ENCODE measurements at regions not wholly inside any gene's neighbourhood (a gene's known extent, or its start where the extent isn't known, plus 50 kb on each side); places are given as distances from the start of the nearest gene placed in this dataset.

DNA sequence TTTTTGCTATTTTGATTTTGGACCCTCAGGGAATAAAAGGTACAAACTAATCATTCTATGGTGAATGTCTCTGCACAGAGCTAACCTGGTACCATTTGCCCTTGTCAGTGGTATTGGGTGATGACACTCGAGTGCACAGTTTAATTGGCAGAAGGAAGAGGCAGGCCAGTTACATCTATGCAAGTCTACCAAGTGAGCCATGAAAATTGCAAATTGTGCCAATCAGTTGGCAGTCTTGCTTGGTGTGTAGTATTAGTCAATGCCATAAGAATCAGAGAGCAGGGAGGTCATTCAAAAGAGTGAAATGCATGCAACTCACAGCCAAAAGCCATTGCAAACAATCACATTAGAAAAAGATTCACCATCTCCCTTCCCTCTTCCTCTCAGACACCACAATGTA is 479.6 kb downstream of the ADAMTS20 start (continued):
- TF ChIP-seq, protein P1, sequence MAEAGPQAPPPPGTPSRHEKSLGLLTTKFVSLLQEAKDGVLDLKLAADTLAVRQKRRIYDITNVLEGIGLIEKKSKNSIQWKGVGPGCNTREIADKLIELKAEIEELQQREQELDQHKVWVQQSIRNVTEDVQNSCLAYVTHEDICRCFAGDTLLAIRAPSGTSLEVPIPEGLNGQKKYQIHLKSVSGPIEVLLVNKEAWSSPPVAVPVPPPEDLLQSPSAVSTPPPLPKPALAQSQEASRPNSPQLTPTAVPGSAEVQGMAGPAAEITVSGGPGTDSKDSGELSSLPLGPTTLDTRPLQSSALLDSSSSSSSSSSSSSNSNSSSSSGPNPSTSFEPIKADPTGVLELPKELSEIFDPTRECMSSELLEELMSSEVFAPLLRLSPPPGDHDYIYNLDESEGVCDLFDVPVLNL (CRISPR knock-in tag; IDR thresholded peaks at IDR 0.05; ENCODE audit: borderline replicate concordance, low read depth) = no peak
- TF ChIP-seq, protein P2, sequence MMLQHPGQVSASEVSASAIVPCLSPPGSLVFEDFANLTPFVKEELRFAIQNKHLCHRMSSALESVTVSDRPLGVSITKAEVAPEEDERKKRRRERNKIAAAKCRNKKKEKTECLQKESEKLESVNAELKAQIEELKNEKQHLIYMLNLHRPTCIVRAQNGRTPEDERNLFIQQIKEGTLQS (CRISPR knock-in tag; conservative IDR thresholded peaks at IDR 0.05) = no peak
- TF ChIP-seq, protein P3, sequence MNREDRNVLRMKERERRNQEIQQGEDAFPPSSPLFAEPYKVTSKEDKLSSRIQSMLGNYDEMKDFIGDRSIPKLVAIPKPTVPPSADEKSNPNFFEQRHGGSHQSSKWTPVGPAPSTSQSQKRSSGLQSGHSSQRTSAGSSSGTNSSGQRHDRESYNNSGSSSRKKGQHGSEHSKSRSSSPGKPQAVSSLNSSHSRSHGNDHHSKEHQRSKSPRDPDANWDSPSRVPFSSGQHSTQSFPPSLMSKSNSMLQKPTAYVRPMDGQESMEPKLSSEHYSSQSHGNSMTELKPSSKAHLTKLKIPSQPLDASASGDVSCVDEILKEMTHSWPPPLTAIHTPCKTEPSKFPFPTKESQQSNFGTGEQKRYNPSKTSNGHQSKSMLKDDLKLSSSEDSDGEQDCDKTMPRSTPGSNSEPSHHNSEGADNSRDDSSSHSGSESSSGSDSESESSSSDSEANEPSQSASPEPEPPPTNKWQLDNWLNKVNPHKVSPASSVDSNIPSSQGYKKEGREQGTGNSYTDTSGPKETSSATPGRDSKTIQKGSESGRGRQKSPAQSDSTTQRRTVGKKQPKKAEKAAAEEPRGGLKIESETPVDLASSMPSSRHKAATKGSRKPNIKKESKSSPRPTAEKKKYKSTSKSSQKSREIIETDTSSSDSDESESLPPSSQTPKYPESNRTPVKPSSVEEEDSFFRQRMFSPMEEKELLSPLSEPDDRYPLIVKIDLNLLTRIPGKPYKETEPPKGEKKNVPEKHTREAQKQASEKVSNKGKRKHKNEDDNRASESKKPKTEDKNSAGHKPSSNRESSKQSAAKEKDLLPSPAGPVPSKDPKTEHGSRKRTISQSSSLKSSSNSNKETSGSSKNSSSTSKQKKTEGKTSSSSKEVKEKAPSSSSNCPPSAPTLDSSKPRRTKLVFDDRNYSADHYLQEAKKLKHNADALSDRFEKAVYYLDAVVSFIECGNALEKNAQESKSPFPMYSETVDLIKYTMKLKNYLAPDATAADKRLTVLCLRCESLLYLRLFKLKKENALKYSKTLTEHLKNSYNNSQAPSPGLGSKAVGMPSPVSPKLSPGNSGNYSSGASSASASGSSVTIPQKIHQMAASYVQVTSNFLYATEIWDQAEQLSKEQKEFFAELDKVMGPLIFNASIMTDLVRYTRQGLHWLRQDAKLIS (CRISPR knock-in tag; IDR thresholded peaks at IDR 0.05; ENCODE audit: borderline replicate concordance) = no peak
- TF ChIP-seq, protein P4, sequence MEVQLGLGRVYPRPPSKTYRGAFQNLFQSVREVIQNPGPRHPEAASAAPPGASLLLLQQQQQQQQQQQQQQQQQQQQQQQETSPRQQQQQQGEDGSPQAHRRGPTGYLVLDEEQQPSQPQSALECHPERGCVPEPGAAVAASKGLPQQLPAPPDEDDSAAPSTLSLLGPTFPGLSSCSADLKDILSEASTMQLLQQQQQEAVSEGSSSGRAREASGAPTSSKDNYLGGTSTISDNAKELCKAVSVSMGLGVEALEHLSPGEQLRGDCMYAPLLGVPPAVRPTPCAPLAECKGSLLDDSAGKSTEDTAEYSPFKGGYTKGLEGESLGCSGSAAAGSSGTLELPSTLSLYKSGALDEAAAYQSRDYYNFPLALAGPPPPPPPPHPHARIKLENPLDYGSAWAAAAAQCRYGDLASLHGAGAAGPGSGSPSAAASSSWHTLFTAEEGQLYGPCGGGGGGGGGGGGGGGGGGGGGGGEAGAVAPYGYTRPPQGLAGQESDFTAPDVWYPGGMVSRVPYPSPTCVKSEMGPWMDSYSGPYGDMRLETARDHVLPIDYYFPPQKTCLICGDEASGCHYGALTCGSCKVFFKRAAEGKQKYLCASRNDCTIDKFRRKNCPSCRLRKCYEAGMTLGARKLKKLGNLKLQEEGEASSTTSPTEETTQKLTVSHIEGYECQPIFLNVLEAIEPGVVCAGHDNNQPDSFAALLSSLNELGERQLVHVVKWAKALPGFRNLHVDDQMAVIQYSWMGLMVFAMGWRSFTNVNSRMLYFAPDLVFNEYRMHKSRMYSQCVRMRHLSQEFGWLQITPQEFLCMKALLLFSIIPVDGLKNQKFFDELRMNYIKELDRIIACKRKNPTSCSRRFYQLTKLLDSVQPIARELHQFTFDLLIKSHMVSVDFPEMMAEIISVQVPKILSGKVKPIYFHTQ (CRISPR knock-in tag; IDR thresholded peaks at IDR 0.05) = no peak
- TF ChIP-seq HMGA2 (CRISPR knock-in tag; IDR thresholded peaks at IDR 0.05) (no peak), ZNF671 (CRISPR knock-in tag; IDR thresholded peaks at IDR 0.05) (no peak), JAZF1 (CRISPR knock-in tag; IDR thresholded peaks at IDR 0.05) (no peak), TEAD4 (CRISPR knock-in tag; IDR thresholded peaks at IDR 0.05) (no peak), JUN (CRISPR knock-in tag; IDR thresholded peaks at IDR 0.05) (no peak), OVOL2 (CRISPR knock-in tag; IDR thresholded peaks at IDR 0.05; ENCODE audit: borderline replicate concordance) (no peak), GABPB1 (CRISPR knock-in tag; IDR thresholded peaks at IDR 0.05) (no peak), FOXP1 (CRISPR knock-in tag; IDR thresholded peaks at IDR 0.05; ENCODE audit: borderline replicate concordance) (no peak)
- TF ChIP-seq, protein P5, sequence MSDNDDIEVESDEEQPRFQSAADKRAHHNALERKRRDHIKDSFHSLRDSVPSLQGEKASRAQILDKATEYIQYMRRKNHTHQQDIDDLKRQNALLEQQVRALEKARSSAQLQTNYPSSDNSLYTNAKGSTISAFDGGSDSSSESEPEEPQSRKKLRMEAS (CRISPR knock-in tag; IDR thresholded peaks at IDR 0.05) = no peak
- TF ChIP-seq, protein P6, sequence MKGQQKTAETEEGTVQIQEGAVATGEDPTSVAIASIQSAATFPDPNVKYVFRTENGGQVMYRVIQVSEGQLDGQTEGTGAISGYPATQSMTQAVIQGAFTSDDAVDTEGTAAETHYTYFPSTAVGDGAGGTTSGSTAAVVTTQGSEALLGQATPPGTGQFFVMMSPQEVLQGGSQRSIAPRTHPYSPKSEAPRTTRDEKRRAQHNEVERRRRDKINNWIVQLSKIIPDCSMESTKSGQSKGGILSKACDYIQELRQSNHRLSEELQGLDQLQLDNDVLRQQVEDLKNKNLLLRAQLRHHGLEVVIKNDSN (CRISPR knock-in tag; IDR thresholded peaks at IDR 0.05) = no peak

DNA sequence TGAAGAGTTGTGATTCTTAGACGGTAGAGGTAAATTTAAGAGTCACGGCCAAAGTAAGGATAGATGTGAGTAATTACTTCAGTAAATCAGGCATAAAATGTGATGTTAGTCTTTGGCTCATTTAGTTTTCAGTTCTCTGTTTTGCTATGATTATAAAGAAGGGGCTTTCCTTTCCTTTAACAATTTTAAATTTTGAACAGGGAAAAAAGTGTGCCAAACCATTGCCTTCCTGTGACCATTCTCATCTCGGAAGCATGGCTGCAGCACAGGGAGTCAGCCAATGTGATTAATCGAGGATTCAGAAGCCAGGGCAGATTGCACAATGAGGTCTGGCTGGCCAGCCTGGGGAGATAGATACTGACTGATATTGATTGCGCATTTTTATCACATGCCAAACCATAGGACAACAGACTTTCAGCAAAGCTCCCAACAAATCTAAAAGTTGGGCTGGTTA is 480.2 kb upstream of the PRICKLE1 start:
- no peaks in the 10 kb centered on the region for H3K36me3 Mint-ChIP-seq
- DNase-seq (ENCODE audit: low spot score) (no peak), ATAC-seq (no peak)
- no peak overlapping the region for H3K27ac Mint-ChIP-seq
- H3K27me3 Mint-ChIP-seq (ENCODE audit: low read depth) = no peaks in the 10 kb centered on the region
- H3K4me1 Mint-ChIP-seq = peaks cover 5% of the 10 kb centered on the region
- H3K9me3 Mint-ChIP-seq = peaks cover 12% of the 10 kb centered on the region
- ChIA-PET CTCF (no interaction called here), POLR2A (no interaction called here)
- no peak overlapping the region for H3K4me3 Mint-ChIP-seq
- TF ChIP-seq TEAD1 (CRISPR knock-in tag; IDR thresholded peaks at IDR 0.05) = no peak
- TF ChIP-seq ZBTB21 (CRISPR knock-in tag; IDR thresholded peaks at IDR 0.05; ENCODE audit: borderline replicate concordance) = no peak
- TF ChIP-seq ATF1 (CRISPR knock-in tag; IDR thresholded peaks at IDR 0.05) = no peak
- TF ChIP-seq ESRRA (CRISPR knock-in tag; IDR thresholded peaks at IDR 0.05; ENCODE audit: borderline replicate concordance) = no peak
- TF ChIP-seq, protein P4 (CRISPR knock-in tag; IDR thresholded peaks at IDR 0.05) = no peak
- TF ChIP-seq IRF2 (CRISPR knock-in tag; IDR thresholded peaks at IDR 0.05; ENCODE audit: borderline replicate concordance, low read depth) = no peak
- TF ChIP-seq RELA (CRISPR knock-in tag; IDR thresholded peaks at IDR 0.05; ENCODE audit: borderline replicate concordance) = no peak
- TF ChIP-seq, protein P7, sequence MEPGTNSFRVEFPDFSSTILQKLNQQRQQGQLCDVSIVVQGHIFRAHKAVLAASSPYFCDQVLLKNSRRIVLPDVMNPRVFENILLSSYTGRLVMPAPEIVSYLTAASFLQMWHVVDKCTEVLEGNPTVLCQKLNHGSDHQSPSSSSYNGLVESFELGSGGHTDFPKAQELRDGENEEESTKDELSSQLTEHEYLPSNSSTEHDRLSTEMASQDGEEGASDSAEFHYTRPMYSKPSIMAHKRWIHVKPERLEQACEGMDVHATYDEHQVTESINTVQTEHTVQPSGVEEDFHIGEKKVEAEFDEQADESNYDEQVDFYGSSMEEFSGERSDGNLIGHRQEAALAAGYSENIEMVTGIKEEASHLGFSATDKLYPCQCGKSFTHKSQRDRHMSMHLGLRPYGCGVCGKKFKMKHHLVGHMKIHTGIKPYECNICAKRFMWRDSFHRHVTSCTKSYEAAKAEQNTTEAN (CRISPR knock-in tag; IDR thresholded peaks at IDR 0.05) = no peak
- TF ChIP-seq TP53 (CRISPR knock-in tag; IDR thresholded peaks at IDR 0.05) = no peak
- TF ChIP-seq NR3C1 (CRISPR knock-in tag; conservative IDR thresholded peaks at IDR 0.05; ENCODE audit: low read depth) = no peak

All from WTC11 (cell line).